Astrocyte (in vitro differentiated cells and primary cell): ENCODE measurements at regions not wholly inside any gene's neighbourhood (a gene's known extent, or its start where the extent isn't known, plus 50 kb on each side); places are given as distances from the start of the nearest gene placed in this dataset.

Experiments
- DNase-seq: peaks from one replicate; pipeline ENCODE4 v3.0.0-alpha.2; 2010; ENCODE audit warnings: low read depth
- FAIRE-seq: peaks from 2 replicates; lab custom pipeline; 2011; peaks lifted over from hg19 to GRCh38; lab: Jason Lieb, UNC
- H2AFZ ChIP-seq: 2 replicates; pipeline ENCODE4 v1.6.0; 2012; ENCODE audit warnings: low read depth, low read length, inconsistent platforms
- H3K27ac ChIP-seq: 2 replicates; pipeline ENCODE4 v1.5.1; 2011; ENCODE audit warnings: low read depth, low read length, inconsistent platforms
- H3K27me3 ChIP-seq: 2 replicates; pipeline ENCODE4 v1.6.0; 2011; ENCODE audit warnings: low read length, inconsistent platforms; ENCODE audit not compliant: insufficient read depth
- H3K36me3 ChIP-seq: 2 replicates; pipeline ENCODE4 v1.5.1; 2011; ENCODE audit warnings: low read length, inconsistent platforms; ENCODE audit not compliant: insufficient read depth
- H3K4me1 ChIP-seq: 2 replicates; pipeline ENCODE4 v1.5.1; 2011; ENCODE audit warnings: low read length, inconsistent platforms; ENCODE audit not compliant: insufficient read depth
- H3K4me2 ChIP-seq: 2 replicates; pipeline ENCODE4 v1.6.0; 2012; ENCODE audit warnings: low read length, inconsistent platforms
- H3K4me3 ChIP-seq: 2 replicates; pipeline ENCODE4 v1.5.1; 2011; ENCODE audit warnings: low read depth, mild to moderate bottlenecking, low read length, inconsistent platforms; ENCODE audit not compliant: insufficient read depth
- H3K79me2 ChIP-seq: 2 replicates; pipeline ENCODE4 v1.6.0; 2012; ENCODE audit warnings: mild to moderate bottlenecking, low read length, inconsistent platforms; ENCODE audit not compliant: insufficient read depth
- H3K9ac ChIP-seq: 2 replicates; pipeline ENCODE4 v1.6.0; 2012; ENCODE audit warnings: mild to moderate bottlenecking, low read length, inconsistent platforms
- H3K9me3 ChIP-seq: 2 replicates; pipeline ENCODE4 v1.5.1; 2012; ENCODE audit warnings: low read depth, mild to moderate bottlenecking, low read length, inconsistent platforms; ENCODE audit not compliant: insufficient read depth
- H4K20me1 ChIP-seq: 2 replicates; pipeline ENCODE4 v1.6.0; 2012; ENCODE audit warnings: low read length, inconsistent platforms; ENCODE audit not compliant: insufficient read depth
- H3K27ac Mint-ChIP-seq: one replicate; pipeline ENCODE4 v1.8.0; 2021; ENCODE audit warnings: mild to moderate bottlenecking, mixed read lengths; ENCODE audit not compliant: unreplicated experiment
- H3K27me3 Mint-ChIP-seq: one replicate; pipeline ENCODE4 v1.8.0; 2021; ENCODE audit warnings: low read depth, mixed read lengths; ENCODE audit not compliant: unreplicated experiment
- H3K36me3 Mint-ChIP-seq: one replicate; pipeline ENCODE4 v1.8.0; 2021; ENCODE audit warnings: low read depth, mixed read lengths; ENCODE audit not compliant: unreplicated experiment
- H3K4me1 Mint-ChIP-seq: one replicate; pipeline ENCODE4 v1.8.0; 2021; ENCODE audit warnings: low read depth, mixed read lengths; ENCODE audit not compliant: unreplicated experiment
- H3K4me3 Mint-ChIP-seq: one replicate; pipeline ENCODE4 v1.8.0; 2021; ENCODE audit warnings: mild to moderate bottlenecking, moderate library complexity, mixed read lengths; ENCODE audit not compliant: unreplicated experiment
- H3K9me3 Mint-ChIP-seq: one replicate; pipeline ENCODE4 v1.8.0; 2021; ENCODE audit warnings: mild to moderate bottlenecking, mixed read lengths; ENCODE audit not compliant: unreplicated experiment
- EZH2 ChIP-seq: IDR thresholded peaks from 2 replicates; pipeline ENCODE4 v1.6.1; 2012; ENCODE audit warnings: mild to moderate bottlenecking, low read length, inconsistent platforms; ENCODE audit not compliant: insufficient read depth
- TF ChIP-seq, protein P1 (sequence below): IDR thresholded peaks from 2 replicates; pipeline ENCODE4 v1.5.1; 2011; ENCODE audit warnings: low read depth, mild to moderate bottlenecking, inconsistent platforms, low read length, moderate library complexity; ENCODE audit not compliant: insufficient read depth

- Histone ChIP-seq H4K20me1 (no peaks in the 10 kb centered on the region), H3K4me2 (no peak overlapping the region), H3K27me3 (no peaks in the 10 kb centered on the region), H2AFZ (no peak overlapping the region), H3K4me1 (no peaks in the 10 kb centered on the region), H3K27ac (no peak overlapping the region), H3K36me3 (no peaks in the 10 kb centered on the region), H3K9me3 (no peaks in the 10 kb centered on the region), H3K79me2 (no peaks in the 10 kb centered on the region), H3K9ac (no peak overlapping the region), H3K4me3 (no peak overlapping the region)
- no peak for DNase-seq
- no peak for FAIRE-seq
- no peaks in the 10 kb centered on the region for H3K4me1 Mint-ChIP-seq
- no peak overlapping the region for H3K27ac Mint-ChIP-seq
- H3K36me3 Mint-ChIP-seq: no peaks in the 10 kb centered on the region
- no peaks in the 10 kb centered on the region for H3K27me3 Mint-ChIP-seq
- TF ChIP-seq EZH2: no peak
- TF ChIP-seq, protein P1, sequence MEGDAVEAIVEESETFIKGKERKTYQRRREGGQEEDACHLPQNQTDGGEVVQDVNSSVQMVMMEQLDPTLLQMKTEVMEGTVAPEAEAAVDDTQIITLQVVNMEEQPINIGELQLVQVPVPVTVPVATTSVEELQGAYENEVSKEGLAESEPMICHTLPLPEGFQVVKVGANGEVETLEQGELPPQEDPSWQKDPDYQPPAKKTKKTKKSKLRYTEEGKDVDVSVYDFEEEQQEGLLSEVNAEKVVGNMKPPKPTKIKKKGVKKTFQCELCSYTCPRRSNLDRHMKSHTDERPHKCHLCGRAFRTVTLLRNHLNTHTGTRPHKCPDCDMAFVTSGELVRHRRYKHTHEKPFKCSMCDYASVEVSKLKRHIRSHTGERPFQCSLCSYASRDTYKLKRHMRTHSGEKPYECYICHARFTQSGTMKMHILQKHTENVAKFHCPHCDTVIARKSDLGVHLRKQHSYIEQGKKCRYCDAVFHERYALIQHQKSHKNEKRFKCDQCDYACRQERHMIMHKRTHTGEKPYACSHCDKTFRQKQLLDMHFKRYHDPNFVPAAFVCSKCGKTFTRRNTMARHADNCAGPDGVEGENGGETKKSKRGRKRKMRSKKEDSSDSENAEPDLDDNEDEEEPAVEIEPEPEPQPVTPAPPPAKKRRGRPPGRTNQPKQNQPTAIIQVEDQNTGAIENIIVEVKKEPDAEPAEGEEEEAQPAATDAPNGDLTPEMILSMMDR: no peak
- no peak overlapping the region for H3K4me3 Mint-ChIP-seq
- no peaks in the 10 kb centered on the region for H3K9me3 Mint-ChIP-seq
These were observed 1470.7 kb upstream of the PRMT6 start for GRCh38 chr1:105585791-105586190.

DNA sequence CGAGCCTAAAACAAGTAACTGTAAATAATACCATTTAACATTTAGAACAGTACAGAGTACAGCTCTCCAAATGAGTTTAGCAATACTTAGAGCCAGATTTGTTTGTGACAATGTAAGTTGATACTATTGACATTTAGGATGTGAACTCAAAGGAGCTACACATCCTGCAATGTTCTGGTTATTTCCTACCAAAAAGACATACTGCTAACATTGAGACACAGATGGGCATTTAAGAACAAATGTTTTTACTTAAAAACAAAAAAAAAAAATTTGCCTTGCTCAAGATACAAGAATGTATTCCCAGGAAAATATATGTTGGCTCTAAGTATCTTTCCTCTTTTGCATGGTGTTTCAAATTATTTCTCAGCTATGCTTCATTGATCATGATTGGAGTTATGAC is 1464.8 kb upstream of the PRMT6 start:
- no peak overlapping the region for H3K4me3 ChIP-seq
- H3K4me2 ChIP-seq: no peak overlapping the region
- Mint-ChIP-seq H3K27ac (no peak overlapping the region), H3K36me3 (no peaks in the 10 kb centered on the region), H3K9me3 (no peaks in the 10 kb centered on the region), H3K27me3 (no peaks in the 10 kb centered on the region), H3K4me3 (no peak overlapping the region), H3K4me1 (no peaks in the 10 kb centered on the region)
- no peaks in the 10 kb centered on the region for H3K79me2 ChIP-seq
- no peak overlapping the region for H3K9ac ChIP-seq
- no peaks in the 10 kb centered on the region for H3K36me3 ChIP-seq
- FAIRE-seq (no peak), DNase-seq (no peak)
- H3K27me3 ChIP-seq: no peaks in the 10 kb centered on the region
- TF ChIP-seq EZH2: no peak
- TF ChIP-seq, protein P1: no peak
- H2AFZ ChIP-seq: no peak overlapping the region
- H3K4me1 ChIP-seq: no peaks in the 10 kb centered on the region
- no peaks in the 10 kb centered on the region for H3K9me3 ChIP-seq
- H4K20me1 ChIP-seq: no peaks in the 10 kb centered on the region
- H3K27ac ChIP-seq: no peak overlapping the region

DNA sequence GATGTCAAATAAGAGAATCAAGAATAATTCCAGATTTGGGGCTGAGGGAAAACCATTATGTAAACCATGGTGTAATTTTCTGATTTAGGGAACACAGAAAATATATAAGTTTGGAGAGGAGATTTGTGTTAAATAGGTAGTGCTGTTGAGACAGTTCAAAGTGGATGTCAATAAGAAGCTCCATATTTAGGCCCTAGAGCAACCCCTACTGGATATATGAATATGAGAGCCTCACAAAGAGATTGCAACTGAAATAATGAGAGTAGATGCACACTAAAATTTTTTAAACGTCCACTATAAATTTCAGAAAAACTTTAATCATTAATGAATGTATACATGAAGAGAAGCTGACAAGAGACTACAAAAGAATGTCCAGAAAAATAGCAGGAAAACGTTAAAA is 1447.8 kb upstream of the PRMT6 start:
- no peaks in the 10 kb centered on the region for H4K20me1 ChIP-seq
- Mint-ChIP-seq H3K4me1 (no peaks in the 10 kb centered on the region), H3K9me3 (no peaks in the 10 kb centered on the region), H3K27ac (no peak overlapping the region), H3K4me3 (no peak overlapping the region), H3K36me3 (no peaks in the 10 kb centered on the region), H3K27me3 (no peaks in the 10 kb centered on the region)
- no peaks in the 10 kb centered on the region for H3K4me1 ChIP-seq
- TF ChIP-seq, protein P1: peak; percentile 13
- TF ChIP-seq EZH2: no peak
- no peaks in the 10 kb centered on the region for H3K79me2 ChIP-seq
- H3K4me2 ChIP-seq: no peak overlapping the region
- no peaks in the 10 kb centered on the region for H3K27me3 ChIP-seq
- H3K36me3 ChIP-seq: no peaks in the 10 kb centered on the region
- DNase-seq: no peak
- no peak overlapping the region for H3K9ac ChIP-seq
- H3K27ac ChIP-seq: no peak overlapping the region
- H3K4me3 ChIP-seq: no peak overlapping the region
- no peak for FAIRE-seq
- no peak overlapping the region for H2AFZ ChIP-seq
- H3K9me3 ChIP-seq: no peaks in the 10 kb centered on the region
